HUES6 (cell line): ENCODE measurements at regions not wholly inside any gene's neighbourhood (a gene's known extent, or its start where the extent isn't known, plus 50 kb on each side); places are given as distances from the start of the nearest gene placed in this dataset.

Source experiments
- H3K27ac ChIP-seq: 2 replicates; pipeline ENCODE4 v1.7.0; 2013; ENCODE audit warnings: low read depth, mild to moderate bottlenecking, low read length, inconsistent platforms
- H3K27me3 ChIP-seq: 2 replicates; pipeline ENCODE4 v1.6.1; 2013; ENCODE audit warnings: low read length; ENCODE audit not compliant: control insufficient read depth, insufficient read depth
- H3K36me3 ChIP-seq: 2 replicates; pipeline ENCODE4 v1.6.1; 2013; ENCODE audit warnings: low read length; ENCODE audit not compliant: control insufficient read depth, insufficient read depth
- H3K4me1 ChIP-seq: 2 replicates; pipeline ENCODE4 v1.6.1; 2013; ENCODE audit warnings: low read length; ENCODE audit not compliant: control insufficient read depth, insufficient read depth
- H3K4me3 ChIP-seq: 2 replicates; pipeline ENCODE4 v1.5.1; 2013; ENCODE audit warnings: low read depth, low read length
- H3K9ac ChIP-seq: one replicate; pipeline ENCODE4 v1.6.1; 2013; ENCODE audit warnings: mild to moderate bottlenecking, low read length
- H3K9me3 ChIP-seq: 2 replicates; pipeline ENCODE4 v1.6.1; 2013; ENCODE audit warnings: low read depth, low read length; ENCODE audit not compliant: control insufficient read depth, insufficient read depth

GRCh38 chr20:57838670-57839151 is 128.9 kb upstream of the PMEPA1 start:
- H3K4me1 ChIP-seq: 0 out of 2 replicates have a peak, but pooled peaks cover 3% of the 10 kb centered on the region
- H3K27me3 ChIP-seq: no peaks in the 10 kb centered on the region
- no peaks in the 10 kb centered on the region for H3K36me3 ChIP-seq
- no peak overlapping the region for H3K9ac ChIP-seq
- H3K4me3 ChIP-seq: no peak overlapping the region
- no peak overlapping the region for H3K27ac ChIP-seq
- no peaks in the 10 kb centered on the region for H3K9me3 ChIP-seq

- 0 out of 2 replicates have a peak, but pooled peaks cover 3% of the 10 kb centered on the region for H3K4me1 ChIP-seq
- no peak overlapping the region for H3K9ac ChIP-seq
- no peaks in the 10 kb centered on the region for H3K36me3 ChIP-seq
- no peaks in the 10 kb centered on the region for H3K9me3 ChIP-seq
- no peak overlapping the region for H3K4me3 ChIP-seq
- no peaks in the 10 kb centered on the region for H3K27me3 ChIP-seq
- no peak overlapping the region for H3K27ac ChIP-seq
These were observed 127.6 kb upstream of the PMEPA1 start for GRCh38 chr20:57837208-57838035.

GRCh38 chr20:57835588-57836455 is 126.0 kb upstream of the PMEPA1 start:
- Histone ChIP-seq H3K27me3 (no peaks in the 10 kb centered on the region), H3K9me3 (no peaks in the 10 kb centered on the region)

GRCh38 chr20:57835074-57835452 is 125.2 kb upstream of the PMEPA1 start:
- Histone ChIP-seq H3K27me3 (no peaks in the 10 kb centered on the region), H3K4me3 (no peak overlapping the region), H3K9ac (no peak overlapping the region), H3K4me1 (0 out of 2 replicates have a peak, but pooled peaks cover 3% of the 10 kb centered on the region), H3K9me3 (no peaks in the 10 kb centered on the region), H3K36me3 (no peaks in the 10 kb centered on the region), H3K27ac (no peak overlapping the region)

More at GRCh38 chr20:57835588-57836455, 126.0 kb upstream of the PMEPA1 start:
- no peak overlapping the region for H3K27ac ChIP-seq
- H3K36me3 ChIP-seq: no peaks in the 10 kb centered on the region
- H3K4me1 ChIP-seq: 0 out of 2 replicates have a peak, but pooled peaks cover 3% of the 10 kb centered on the region
- no peak overlapping the region for H3K9ac ChIP-seq
- no peak overlapping the region for H3K4me3 ChIP-seq

- Histone ChIP-seq H3K9me3 (no peaks in the 10 kb centered on the region), H3K4me3 (no peak overlapping the region), H3K9ac (no peak overlapping the region), H3K27me3 (no peaks in the 10 kb centered on the region), H3K4me1 (0 out of 2 replicates have a peak, but pooled peaks cover 3% of the 10 kb centered on the region), H3K27ac (no peak overlapping the region), H3K36me3 (no peaks in the 10 kb centered on the region)
These were observed 124.7 kb upstream of the PMEPA1 start for GRCh38 chr20:57834306-57835073.

- H3K4me1 ChIP-seq: 0 out of 2 replicates have a peak, but pooled peaks cover 3% of the 10 kb centered on the region
- H3K9ac ChIP-seq: no peak overlapping the region
- H3K27ac ChIP-seq: no peak overlapping the region
- no peaks in the 10 kb centered on the region for H3K9me3 ChIP-seq
- no peak overlapping the region for H3K4me3 ChIP-seq
- no peaks in the 10 kb centered on the region for H3K27me3 ChIP-seq
- H3K36me3 ChIP-seq: no peaks in the 10 kb centered on the region
These were observed 122.3 kb upstream of the PMEPA1 start for GRCh38 chr20:57831993-57832585.

- H3K27me3 ChIP-seq: no peaks in the 10 kb centered on the region
These were observed 121.6 kb upstream of the PMEPA1 start for GRCh38 chr20:57831326-57831992.

GRCh38 chr20:57830515-57830895 is 120.7 kb upstream of the PMEPA1 start:
- Histone ChIP-seq H3K4me1 (no peaks in the 10 kb centered on the region), H3K36me3 (no peaks in the 10 kb centered on the region), H3K9ac (no peak overlapping the region), H3K9me3 (no peaks in the 10 kb centered on the region), H3K27ac (no peak overlapping the region), H3K4me3 (no peak overlapping the region), H3K27me3 (no peaks in the 10 kb centered on the region)

More at GRCh38 chr20:57831326-57831992, 121.6 kb upstream of the PMEPA1 start:
- Histone ChIP-seq H3K4me1 (0 out of 2 replicates have a peak, but pooled peaks cover 3% of the 10 kb centered on the region), H3K9me3 (no peaks in the 10 kb centered on the region), H3K4me3 (no peak overlapping the region), H3K9ac (no peak overlapping the region), H3K36me3 (no peaks in the 10 kb centered on the region), H3K27ac (no peak overlapping the region)

- no peaks in the 10 kb centered on the region for H3K4me1 ChIP-seq
- H3K9ac ChIP-seq: no peak overlapping the region
- H3K27ac ChIP-seq: no peak overlapping the region
- H3K9me3 ChIP-seq: no peaks in the 10 kb centered on the region
- H3K4me3 ChIP-seq: no peak overlapping the region
- H3K36me3 ChIP-seq: no peaks in the 10 kb centered on the region
- H3K27me3 ChIP-seq: no peaks in the 10 kb centered on the region
These were observed 120.1 kb upstream of the PMEPA1 start for GRCh38 chr20:57829805-57830514.
